Esophagus muscularis mucosa (tissue), 3 donors: ENCODE measurements at regions not wholly inside any gene's neighbourhood (a gene's known extent, or its start where the extent isn't known, plus 50 kb on each side); places are given as distances from the start of the nearest gene placed in this dataset.

Source experiments
- CTCF ChIP-seq, 3 experiments: fragments of 200-600 bp in 2 of 3; fragments of 450-650 bp in 1 of 3; sonication (generic) in 2 of 3; IDR thresholded peaks; one replicate each; pipeline ENCODE4 v1.5.1; 2017 to 2019; ENCODE audit warnings: antibody characterized with exemption in 3 of 3, mild to moderate bottlenecking in 2 of 3, moderate library complexity in 1 of 3
- POLR2A ChIP-seq: fragments of 450-650 bp; IDR thresholded peaks from one replicate; pipeline ENCODE4 v1.6.1; 2017; ENCODE audit warnings: antibody characterized with exemption, moderate library complexity, mild to moderate bottlenecking, low read depth

GRCh38 chr15:38695249-38696108, 130.9 kb upstream of the RASGRP1 start:
- no peak for TF ChIP-seq POLR2A
- TF ChIP-seq CTCF (IDR thresholded peaks at IDR 0.05), result no peak
